ENCODE measurements at regions not wholly inside any gene's neighbourhood (a gene's known extent, or its start where the extent isn't known, plus 50 kb on each side); places are given as distances from the start of the nearest gene placed in this dataset.

- H3K4me3 ChIP-seq (ENCODE audit: low read depth, low read length), result no peak overlapping the region
- no peak for DNase-seq (ENCODE audit: low read depth)
- TF ChIP-seq, protein P1, sequence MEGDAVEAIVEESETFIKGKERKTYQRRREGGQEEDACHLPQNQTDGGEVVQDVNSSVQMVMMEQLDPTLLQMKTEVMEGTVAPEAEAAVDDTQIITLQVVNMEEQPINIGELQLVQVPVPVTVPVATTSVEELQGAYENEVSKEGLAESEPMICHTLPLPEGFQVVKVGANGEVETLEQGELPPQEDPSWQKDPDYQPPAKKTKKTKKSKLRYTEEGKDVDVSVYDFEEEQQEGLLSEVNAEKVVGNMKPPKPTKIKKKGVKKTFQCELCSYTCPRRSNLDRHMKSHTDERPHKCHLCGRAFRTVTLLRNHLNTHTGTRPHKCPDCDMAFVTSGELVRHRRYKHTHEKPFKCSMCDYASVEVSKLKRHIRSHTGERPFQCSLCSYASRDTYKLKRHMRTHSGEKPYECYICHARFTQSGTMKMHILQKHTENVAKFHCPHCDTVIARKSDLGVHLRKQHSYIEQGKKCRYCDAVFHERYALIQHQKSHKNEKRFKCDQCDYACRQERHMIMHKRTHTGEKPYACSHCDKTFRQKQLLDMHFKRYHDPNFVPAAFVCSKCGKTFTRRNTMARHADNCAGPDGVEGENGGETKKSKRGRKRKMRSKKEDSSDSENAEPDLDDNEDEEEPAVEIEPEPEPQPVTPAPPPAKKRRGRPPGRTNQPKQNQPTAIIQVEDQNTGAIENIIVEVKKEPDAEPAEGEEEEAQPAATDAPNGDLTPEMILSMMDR (IDR thresholded peaks at IDR 0.05; ENCODE audit: insufficient read depth, low read length), result no peak
Observed at GRCh38 chr2:133780997-133781513, 212.8 kb upstream of the NCKAP5 start.

DNA sequence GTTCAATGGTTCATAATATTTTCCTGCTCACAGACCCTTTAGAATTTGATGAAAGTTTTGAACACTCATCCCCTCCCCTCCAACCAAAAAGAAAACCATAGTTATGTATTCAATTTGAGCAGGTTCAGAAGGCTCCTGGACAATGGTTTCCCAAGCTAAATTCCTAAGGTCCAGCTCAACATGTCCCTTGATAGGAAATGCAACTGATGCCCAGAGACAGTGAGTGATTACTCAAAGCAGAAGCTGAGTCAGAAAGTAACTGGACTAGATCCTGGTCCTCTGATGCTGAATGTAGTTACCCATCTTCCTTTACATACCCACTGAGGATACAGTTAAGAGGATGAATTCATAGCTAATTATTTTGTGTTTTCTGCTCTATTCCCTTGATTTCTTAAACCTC, 218.9 kb upstream of the NCKAP5 start:
- peak; percentile 74 for DNase-seq (ENCODE audit: low read depth)
- TF ChIP-seq, protein P1 (IDR thresholded peaks at IDR 0.05; ENCODE audit: insufficient read depth, low read length), result no peak
- H3K4me3 ChIP-seq (ENCODE audit: low read depth, low read length), result no peak overlapping the region

GRCh38 chr2:133787651-133788050, 219.4 kb upstream of the NCKAP5 start:
- no peak for DNase-seq (ENCODE audit: low read depth)
- TF ChIP-seq, protein P1 (IDR thresholded peaks at IDR 0.05; ENCODE audit: insufficient read depth, low read length), result no peak
- H3K4me3 ChIP-seq (ENCODE audit: low read depth, low read length), result no peak overlapping the region

DNA sequence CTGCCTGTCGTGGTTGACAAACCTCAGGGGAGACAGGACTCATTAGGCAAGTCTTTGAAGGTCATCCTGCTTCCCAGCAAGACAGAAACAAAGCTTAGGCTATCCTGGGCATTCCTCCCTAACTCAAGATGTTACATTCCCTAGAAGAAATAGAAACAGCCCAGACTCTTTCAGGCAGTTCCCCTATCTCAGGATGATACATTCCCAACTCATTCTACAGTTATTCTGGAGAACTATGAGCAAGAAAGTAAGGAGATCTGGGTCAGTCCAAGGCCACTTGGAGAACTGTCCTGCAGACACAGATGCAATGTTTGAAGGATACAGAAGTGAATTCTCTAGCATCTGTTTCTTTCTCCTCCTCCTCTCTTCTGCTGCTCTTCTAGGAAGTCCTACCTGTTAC, 220.1 kb upstream of the NCKAP5 start:
- peak; percentile 61 for DNase-seq (ENCODE audit: low read depth)
- H3K4me3 ChIP-seq (ENCODE audit: low read depth, low read length), result no peak overlapping the region
- TF ChIP-seq, protein P1 (IDR thresholded peaks at IDR 0.05; ENCODE audit: insufficient read depth, low read length), result no peak

DNA sequence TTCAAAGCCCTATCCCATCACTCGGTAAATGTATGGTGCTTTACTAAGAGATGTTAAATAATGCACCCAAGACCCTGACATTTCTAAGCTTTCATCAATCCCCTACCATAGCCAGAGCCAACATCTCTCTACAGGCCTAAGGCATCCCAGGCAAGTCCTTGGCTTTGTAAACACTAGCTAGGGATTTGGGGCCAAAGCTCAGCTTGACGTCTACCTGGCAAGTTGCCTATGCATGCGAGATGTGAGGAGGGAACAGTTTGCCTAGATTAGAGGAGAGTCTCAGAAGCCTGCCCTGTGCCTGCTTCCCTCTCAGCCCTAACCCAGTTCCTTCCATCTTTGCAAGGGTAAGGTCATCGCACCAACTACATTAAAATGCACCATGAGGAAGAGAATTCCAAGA, 221.5 kb upstream of the NCKAP5 start:
- TF ChIP-seq, protein P1 (IDR thresholded peaks at IDR 0.05; ENCODE audit: insufficient read depth, low read length), result no peak
- no peak overlapping the region for H3K4me3 ChIP-seq (ENCODE audit: low read depth, low read length)
- DNase-seq (ENCODE audit: low read depth), result peak; percentile 46

DNA sequence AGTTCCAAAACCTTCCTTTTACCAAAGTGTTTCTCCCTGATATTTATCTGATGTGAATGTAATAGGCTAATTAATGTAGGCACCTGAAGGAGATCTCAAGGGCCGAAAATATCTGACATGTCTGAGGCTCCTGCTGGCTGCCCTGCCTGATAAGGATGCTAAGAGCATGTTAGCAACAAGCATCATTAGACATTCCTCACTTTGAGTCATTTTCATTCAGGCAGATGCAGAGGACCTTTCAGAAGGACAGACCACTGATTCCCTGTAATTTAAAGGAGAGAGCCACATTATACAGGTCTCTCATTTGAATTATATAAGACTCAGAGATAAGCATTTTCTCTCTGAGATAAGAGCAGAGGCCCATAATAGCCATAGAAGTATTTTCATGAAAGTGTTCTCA, 222.4 kb upstream of the NCKAP5 start:
- DNase-seq (ENCODE audit: low read depth), result peak; percentile 38

More for the DNA sequence above, 222.4 kb upstream of the NCKAP5 start:
- TF ChIP-seq, protein P1 (IDR thresholded peaks at IDR 0.05; ENCODE audit: insufficient read depth, low read length), result no peak
- no peak overlapping the region for H3K4me3 ChIP-seq (ENCODE audit: low read depth, low read length)
